ENCODE measurements at regions not wholly inside any gene's neighbourhood (a gene's known extent, or its start where the extent isn't known, plus 50 kb on each side); places are given as distances from the start of the nearest gene placed in this dataset.

DNA sequence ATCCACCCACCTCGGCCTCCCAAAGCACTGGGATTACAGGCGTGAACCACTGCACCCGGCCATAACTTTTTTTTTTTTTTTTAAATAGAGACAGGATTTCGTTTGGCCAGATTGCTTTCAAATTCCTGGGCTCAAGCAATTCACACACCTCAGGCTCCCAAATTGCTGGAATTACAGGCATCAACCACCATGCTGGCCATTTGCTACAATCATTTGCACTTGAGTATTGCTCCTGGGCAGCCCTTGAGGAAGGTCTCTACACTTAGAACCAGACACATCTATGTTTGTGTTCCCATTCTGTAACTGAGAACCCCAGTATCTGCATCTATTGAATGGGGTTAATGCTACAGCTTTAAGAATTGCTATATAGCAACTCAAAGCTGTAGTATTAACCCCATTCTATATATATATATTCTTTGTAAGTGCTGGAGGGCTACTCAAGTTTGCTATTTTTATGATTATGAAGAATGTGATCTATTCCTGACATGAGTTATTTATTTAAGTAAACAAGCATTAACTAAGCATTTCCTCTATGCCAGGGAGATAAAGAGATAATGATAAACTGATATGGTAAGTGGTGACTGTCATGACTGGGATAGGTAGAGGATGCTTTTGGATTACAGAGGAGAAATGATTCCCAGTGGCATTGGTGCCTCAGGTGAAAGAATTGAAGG lies 496.5 kb upstream of the TNC start:
- H3K27ac ChIP-seq: no peak overlapping the region
- H3K27me3 ChIP-seq (ENCODE audit: insufficient read depth, low read depth, severe bottlenecking): no peaks in the 10 kb centered on the region
- no peaks in the 10 kb centered on the region for H3K9me3 ChIP-seq (ENCODE audit: severe bottlenecking)
- TF ChIP-seq, protein P1, sequence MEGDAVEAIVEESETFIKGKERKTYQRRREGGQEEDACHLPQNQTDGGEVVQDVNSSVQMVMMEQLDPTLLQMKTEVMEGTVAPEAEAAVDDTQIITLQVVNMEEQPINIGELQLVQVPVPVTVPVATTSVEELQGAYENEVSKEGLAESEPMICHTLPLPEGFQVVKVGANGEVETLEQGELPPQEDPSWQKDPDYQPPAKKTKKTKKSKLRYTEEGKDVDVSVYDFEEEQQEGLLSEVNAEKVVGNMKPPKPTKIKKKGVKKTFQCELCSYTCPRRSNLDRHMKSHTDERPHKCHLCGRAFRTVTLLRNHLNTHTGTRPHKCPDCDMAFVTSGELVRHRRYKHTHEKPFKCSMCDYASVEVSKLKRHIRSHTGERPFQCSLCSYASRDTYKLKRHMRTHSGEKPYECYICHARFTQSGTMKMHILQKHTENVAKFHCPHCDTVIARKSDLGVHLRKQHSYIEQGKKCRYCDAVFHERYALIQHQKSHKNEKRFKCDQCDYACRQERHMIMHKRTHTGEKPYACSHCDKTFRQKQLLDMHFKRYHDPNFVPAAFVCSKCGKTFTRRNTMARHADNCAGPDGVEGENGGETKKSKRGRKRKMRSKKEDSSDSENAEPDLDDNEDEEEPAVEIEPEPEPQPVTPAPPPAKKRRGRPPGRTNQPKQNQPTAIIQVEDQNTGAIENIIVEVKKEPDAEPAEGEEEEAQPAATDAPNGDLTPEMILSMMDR (IDR thresholded peaks at IDR 0.05; ENCODE audit: low read depth, low read length): no peak
- DNase-seq: no peak
- no peaks in the 10 kb centered on the region for H3K36me3 ChIP-seq
- H3K4me3 ChIP-seq (ENCODE audit: low read depth, low read length): no peak overlapping the region

DNA sequence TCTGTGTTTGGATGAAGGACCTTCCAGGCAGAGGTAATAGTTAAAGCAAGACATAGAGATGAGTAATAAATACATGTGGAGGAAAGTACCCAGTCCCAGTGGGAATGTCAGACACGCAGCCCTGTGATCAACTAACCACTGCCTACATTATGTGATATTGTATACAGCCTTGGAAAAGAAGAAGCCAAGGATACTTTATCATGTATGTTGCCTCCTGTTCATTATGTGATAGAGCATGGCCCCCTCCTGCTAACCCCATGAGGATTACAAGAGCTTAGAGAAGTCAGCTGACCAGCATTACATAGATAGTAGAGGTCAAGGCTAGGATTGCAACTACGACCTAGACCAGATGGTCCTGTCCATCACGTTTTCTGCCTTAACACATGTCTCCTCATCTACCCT lies 497.0 kb upstream of the TNC start:
- H3K9me3 ChIP-seq (ENCODE audit: severe bottlenecking): no peaks in the 10 kb centered on the region
- no peak overlapping the region for H3K4me3 ChIP-seq (ENCODE audit: low read depth, low read length)
- no peaks in the 10 kb centered on the region for H3K27me3 ChIP-seq (ENCODE audit: insufficient read depth, low read depth, severe bottlenecking)
- peak overlapping the region; percentile 43 for H3K27ac ChIP-seq
- DNase-seq: peak; percentile 64
- TF ChIP-seq, protein P1 (IDR thresholded peaks at IDR 0.05; ENCODE audit: low read depth, low read length): no peak
- no peaks in the 10 kb centered on the region for H3K36me3 ChIP-seq

DNA sequence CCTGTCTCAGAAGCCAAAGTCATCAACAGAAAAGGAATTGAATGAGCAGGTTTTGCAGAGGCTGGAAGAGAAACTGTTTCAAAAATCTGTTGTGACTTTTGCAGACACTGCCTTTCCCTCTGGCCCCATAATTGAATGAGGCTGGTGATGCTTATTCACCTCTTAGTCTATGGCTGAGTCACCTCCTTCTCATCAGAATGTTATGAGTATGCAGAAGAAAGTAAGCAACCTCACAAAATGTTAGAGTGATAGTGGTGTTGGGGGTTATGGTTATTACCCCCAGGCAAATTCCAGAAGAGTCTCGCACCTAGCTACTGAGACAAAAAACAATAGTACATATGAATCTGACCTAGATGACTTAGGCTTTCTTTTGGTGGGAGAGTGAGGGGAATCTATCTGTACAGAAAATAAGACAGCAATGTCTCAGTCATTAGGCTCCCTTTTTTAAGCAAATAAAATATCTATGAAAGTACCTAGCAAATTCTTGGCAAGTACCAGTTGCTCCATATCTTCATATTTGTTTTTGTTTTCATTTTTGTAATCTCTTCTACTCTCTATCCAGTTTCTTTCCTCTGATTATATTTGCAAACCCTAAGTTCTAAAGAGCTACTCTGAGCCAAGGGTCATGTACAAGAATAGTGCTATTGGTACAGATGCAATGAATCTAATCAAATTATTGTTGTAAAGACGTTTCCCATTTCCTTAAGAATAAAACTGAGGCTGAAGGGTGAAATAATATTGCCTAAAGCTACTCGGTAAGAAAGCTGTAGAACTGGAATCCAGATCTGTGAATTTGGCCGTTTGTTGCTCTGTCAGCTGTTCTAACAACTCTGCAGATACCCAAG lies 498.1 kb upstream of the TNC start:
- Histone ChIP-seq H3K27me3 (ENCODE audit: insufficient read depth, low read depth, severe bottlenecking) (no peaks in the 10 kb centered on the region), H3K9me3 (ENCODE audit: severe bottlenecking) (no peaks in the 10 kb centered on the region), H3K27ac (peak overlapping the region; percentile 43; the same call in 1 of the 2 replicates), H3K36me3 (no peaks in the 10 kb centered on the region), H3K4me3 (ENCODE audit: low read depth, low read length) (no peak overlapping the region)
- TF ChIP-seq, protein P1 (IDR thresholded peaks at IDR 0.05; ENCODE audit: low read depth, low read length): no peak
- no peak for DNase-seq

DNA sequence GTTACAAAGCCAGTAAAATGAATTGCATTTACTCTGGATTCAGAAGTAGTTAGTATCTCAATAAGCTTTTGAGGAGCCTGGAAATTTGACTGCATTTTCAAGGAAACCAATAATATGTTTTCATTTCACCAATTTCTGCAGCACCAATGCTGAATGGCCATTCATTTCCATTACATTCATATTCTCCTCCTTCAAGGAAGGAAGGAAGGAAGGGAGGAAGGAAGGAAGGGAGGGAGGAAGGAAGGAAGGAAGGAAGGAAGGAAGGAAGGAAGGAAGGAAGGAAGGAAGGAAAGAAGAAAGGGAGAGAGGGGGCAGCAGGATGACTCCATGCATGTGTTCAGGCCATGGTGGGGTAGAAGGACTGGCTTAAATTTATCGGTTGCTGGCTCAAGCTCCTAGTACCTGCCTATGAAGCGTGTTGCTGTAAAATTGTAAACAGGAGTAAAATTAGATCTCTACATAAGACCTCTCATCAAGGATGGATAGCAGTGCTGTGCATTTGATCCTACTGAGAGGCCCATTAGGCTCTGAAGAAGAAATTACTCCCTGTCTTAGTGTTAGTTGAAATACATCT lies 498.8 kb upstream of the TNC start:
- no peak overlapping the region for H3K4me3 ChIP-seq (ENCODE audit: low read depth, low read length)
- no peaks in the 10 kb centered on the region for H3K27me3 ChIP-seq (ENCODE audit: insufficient read depth, low read depth, severe bottlenecking)
- TF ChIP-seq, protein P1 (IDR thresholded peaks at IDR 0.05; ENCODE audit: low read depth, low read length): no peak
- H3K27ac ChIP-seq: no peak overlapping the region
- H3K9me3 ChIP-seq (ENCODE audit: severe bottlenecking): peaks cover 3% of the 10 kb centered on the region
- H3K36me3 ChIP-seq: no peaks in the 10 kb centered on the region
- DNase-seq: no peak

DNA sequence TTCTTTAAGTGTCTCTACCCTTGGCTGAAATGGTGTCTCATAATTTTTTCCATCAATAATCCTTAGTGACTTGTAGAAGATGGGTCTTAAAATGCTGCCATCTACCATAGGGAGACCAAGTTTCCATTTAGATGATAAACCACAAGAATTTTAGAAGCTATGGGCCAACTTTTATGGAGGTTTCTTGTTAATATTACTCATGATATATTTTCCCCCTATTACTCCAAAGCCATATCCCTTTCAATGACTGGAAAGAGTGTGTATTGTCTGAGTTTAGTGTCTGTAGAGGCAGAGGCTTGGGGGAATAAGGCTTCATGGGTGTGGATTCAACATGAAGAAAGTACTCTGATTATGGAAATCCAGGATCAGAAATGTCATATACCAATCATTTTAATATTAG lies 507.3 kb upstream of the TNC start:
- Histone ChIP-seq H3K36me3 (no peaks in the 10 kb centered on the region), H3K9me3 (ENCODE audit: severe bottlenecking) (peaks cover 4% of the 10 kb centered on the region)
- DNase-seq: no peak

More for the DNA sequence above, 507.3 kb upstream of the TNC start:
- no peaks in the 10 kb centered on the region for H3K27me3 ChIP-seq (ENCODE audit: insufficient read depth, low read depth, severe bottlenecking)
- H3K4me3 ChIP-seq (ENCODE audit: low read depth, low read length): no peak overlapping the region
- no peak overlapping the region for H3K27ac ChIP-seq
- TF ChIP-seq, protein P1 (IDR thresholded peaks at IDR 0.05; ENCODE audit: low read depth, low read length): no peak

All from WERI-Rb-1 (cell line).